Adrenal gland (tissue), 9 donors: ENCODE measurements at regions not wholly inside any gene's neighbourhood (a gene's known extent, or its start where the extent isn't known, plus 50 kb on each side); places are given as distances from the start of the nearest gene placed in this dataset.

Source experiments
- DNase-seq, 7 donors: peaks; one replicate each; pipeline ENCODE4 v3.0.0-alpha.2; 2019 to 2020
- H3K27ac ChIP-seq, 5 donors: fragments of 200-600 bp; sonication (generic) in 4 of 5; 1 replicate in 3 of 5; 2 replicates in 2 of 5; pipeline versions ENCODE4 v1.5.1 to v1.8.0; 2016 to 2020; ENCODE audit warnings: mild to moderate bottlenecking in 1 of 5
- H3K27me3 ChIP-seq: fragments of 200-600 bp; 2 replicates; pipeline ENCODE4 v1.8.0; 2021
- H3K36me3 ChIP-seq, 2 donors: fragments of 200-600 bp; replicated peaks in 1 of 2; 1 replicate in 1 of 2; 2 replicates in 1 of 2; pipeline versions ENCODE4 v1.5.1 to v1.8.0; 2018 to 2022
- H3K4me1 ChIP-seq, 2 donors: fragments of 200-600 bp; replicated peaks in 1 of 2; 1 replicate in 1 of 2; 2 replicates in 1 of 2; pipeline versions ENCODE4 v1.5.1 to v1.8.0; 2018 to 2021
- H3K4me3 ChIP-seq, 4 donors: fragments of 200-600 bp; sonication (generic) in 3 of 4; one replicate each; pipeline ENCODE4 v1.5.1; 2016 to 2018
- H3K9me3 ChIP-seq, 3 donors: fragments of 200-600 bp; sonication (generic) in 1 of 3; replicated peaks in 1 of 3; 1 replicate in 2 of 3; 2 replicates in 1 of 3; pipeline versions ENCODE4 v1.5.1 to v1.8.0; 2016 to 2021
- CTCF ChIP-seq, 6 experiments: fragments of 450-650 bp in 4 of 6; fragments of 200-600 bp in 2 of 6; sonication (generic) in 1 of 6; IDR thresholded peaks; 1 replicate in 5 of 6; 2 replicates in 1 of 6; pipeline versions ENCODE4 v1.5.1 to v1.8.0; 2016 to 2021; ENCODE audit warnings: antibody characterized with exemption in 6 of 6, mild to moderate bottlenecking in 2 of 6, moderate library complexity in 1 of 6
- POLR2A ChIP-seq, 2 donors: fragments of 450-650 bp; IDR thresholded peaks; one replicate each; pipeline ENCODE4 v1.6.1; 2017; ENCODE audit warnings: antibody characterized with exemption in 2 of 2, mild to moderate bottlenecking in 2 of 2, moderate library complexity in 1 of 2
- WGBS, 4 donors: extraction: QIAGEN DNeasy Blood & Tissue Kit in 2 of 4; methylation state at CpG; one replicate each; pipeline versions ENCODE4 v1.1.5 to v1.1.7; 2013 to 2017; 5-methylcytosine and 5-hydroxymethylcytosine counted together
- intact Hi-C, 2 donors: fragments of 100-400 bp; cut with DNase I; formaldehyde crosslinking; loops; one replicate each; pipeline versions ENCODE4 v1.14.1 to v1.15.0; 2022 to 2023
- donor health status: healthy with polysubstance abuse.
- donor health status: Bipolar disorder and iron deficiency.
- donor health status: DM: yes; HTN: yes; CAD: no.
- donor health status: DM: no; HTN: no; CAD: no.
- donor health status: DM: no; HTN: no; CAD: no.

GRCh38 chr11:70734911-70735310, 336.6 kb downstream of the CTTN start:
- no peaks in the 10 kb centered on the region for H3K27me3 ChIP-seq
- intact Hi-C loops = no loop called here
- no peaks in the 10 kb centered on the region for H3K9me3 ChIP-seq
- H3K4me1 ChIP-seq = no peaks in the 10 kb centered on the region
- no peak overlapping the region for H3K27ac ChIP-seq
- no peak for TF ChIP-seq CTCF (IDR thresholded peaks at IDR 0.05)
- TF ChIP-seq POLR2A (IDR thresholded peaks at IDR 0.05) = no peak
- H3K4me3 ChIP-seq = no peak overlapping the region
- H3K36me3 ChIP-seq = no peaks in the 10 kb centered on the region
- no peak for DNase-seq
- 87 to 93% (median 91%) methylated on average over 5 to 15 of the region's 15 CpGs for WGBS, 4 donors

- no peak for DNase-seq
- Histone ChIP-seq H3K9me3 (no peaks in the 10 kb centered on the region), H3K4me1 (no peaks in the 10 kb centered on the region), H3K27me3 (no peaks in the 10 kb centered on the region), H3K27ac (no peak overlapping the region), H3K4me3 (no peak overlapping the region), H3K36me3 (no peaks in the 10 kb centered on the region)
- WGBS, 4 donors = 82 to 92% (median 87%) methylated on average over 5 to 7 of the region's 7 CpGs
- intact Hi-C loops = no loop called here
- no peak for TF ChIP-seq POLR2A (IDR thresholded peaks at IDR 0.05)
- no peak for TF ChIP-seq CTCF (IDR thresholded peaks at IDR 0.05)
Observed at GRCh38 chr11:70735976-70736375, 337.6 kb downstream of the CTTN start.

GRCh38 chr11:70736461-70736860, 338.1 kb downstream of the CTTN start:
- no peak overlapping the region for H3K27ac ChIP-seq
- no peak for DNase-seq

GRCh38 chr11:70736937-70737640, 338.8 kb downstream of the CTTN start:
- Histone ChIP-seq H3K36me3 (no peaks in the 10 kb centered on the region), H3K27ac (no peak overlapping the region), H3K4me3 (no peak overlapping the region), H3K27me3 (no peaks in the 10 kb centered on the region), H3K4me1 (no peaks in the 10 kb centered on the region), H3K9me3 (no peaks in the 10 kb centered on the region)
- WGBS, 4 donors = 83 to 92% (median 89%) methylated on average over 9 to 17 of the region's 17 CpGs
- TF ChIP-seq POLR2A (IDR thresholded peaks at IDR 0.05) (no peak), CTCF (IDR thresholded peaks at IDR 0.05) (no peak)
- DNase-seq = no peak
- intact Hi-C loops = no loop called here

More at GRCh38 chr11:70736461-70736860, 338.1 kb downstream of the CTTN start:
- 84 to 96% (median 86%) methylated on average over 7 to 9 of the region's 9 CpGs for WGBS, 4 donors
- Histone ChIP-seq H3K4me1 (no peaks in the 10 kb centered on the region), H3K4me3 (no peak overlapping the region), H3K27me3 (no peaks in the 10 kb centered on the region), H3K36me3 (no peaks in the 10 kb centered on the region), H3K9me3 (no peaks in the 10 kb centered on the region)
- no peak for TF ChIP-seq CTCF (IDR thresholded peaks at IDR 0.05)
- no peak for TF ChIP-seq POLR2A (IDR thresholded peaks at IDR 0.05)
- intact Hi-C loops = no loop called here
